GM18867 (cell line): ENCODE measurements at regions not wholly inside any gene's neighbourhood (a gene's known extent, or its start where the extent isn't known, plus 50 kb on each side); places are given as distances from the start of the nearest gene placed in this dataset.

ENCODE experiments used
- ATAC-seq: cut with Tn5 transposase; IDR thresholded peaks from one replicate; pipeline ENCODE4 v1.9.1; 2021; ENCODE audit warnings: mild to moderate bottlenecking, moderate library complexity; ENCODE audit not compliant: unreplicated experiment

DNA sequence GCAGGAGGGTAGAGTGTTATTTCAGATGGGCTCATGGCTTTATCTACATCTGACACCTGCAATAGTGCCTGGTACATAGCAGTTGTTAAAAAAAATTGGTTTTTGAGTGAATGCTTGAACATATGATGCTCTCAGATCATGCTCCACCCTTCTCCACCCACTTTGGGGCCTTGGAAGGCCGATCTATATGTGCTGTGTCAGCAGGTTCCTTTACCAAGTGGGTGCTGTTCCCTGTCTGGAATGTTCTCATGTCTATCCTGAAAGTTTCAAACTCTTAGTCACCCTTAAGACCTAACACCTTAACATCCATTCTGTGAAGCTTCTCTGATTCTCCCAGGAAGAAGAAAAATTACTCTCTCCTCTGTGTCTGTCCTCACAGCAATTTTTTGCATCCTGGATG lies 556.3 kb upstream of the TBX3 start:
- no peak for ATAC-seq

DNA sequence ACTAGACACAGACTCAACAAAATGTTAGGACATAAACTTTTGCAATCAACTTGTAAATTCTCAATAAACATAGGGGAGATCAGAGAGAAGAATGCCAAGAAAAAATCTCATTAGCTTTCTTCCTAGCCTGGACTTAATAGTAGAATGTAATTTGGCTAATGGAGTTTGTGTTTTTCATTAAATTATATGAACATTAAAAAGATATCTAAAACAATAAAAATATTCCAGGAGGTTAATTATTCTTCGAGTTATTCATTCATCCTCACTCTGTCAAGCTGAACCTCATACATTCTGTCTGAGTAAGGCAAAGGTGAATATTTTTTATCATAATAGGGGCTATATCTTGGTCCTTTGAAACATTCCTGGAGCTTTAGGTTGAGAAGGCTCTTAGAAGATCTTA lies 551.9 kb upstream of the TBX3 start:
- no peak for ATAC-seq

DNA sequence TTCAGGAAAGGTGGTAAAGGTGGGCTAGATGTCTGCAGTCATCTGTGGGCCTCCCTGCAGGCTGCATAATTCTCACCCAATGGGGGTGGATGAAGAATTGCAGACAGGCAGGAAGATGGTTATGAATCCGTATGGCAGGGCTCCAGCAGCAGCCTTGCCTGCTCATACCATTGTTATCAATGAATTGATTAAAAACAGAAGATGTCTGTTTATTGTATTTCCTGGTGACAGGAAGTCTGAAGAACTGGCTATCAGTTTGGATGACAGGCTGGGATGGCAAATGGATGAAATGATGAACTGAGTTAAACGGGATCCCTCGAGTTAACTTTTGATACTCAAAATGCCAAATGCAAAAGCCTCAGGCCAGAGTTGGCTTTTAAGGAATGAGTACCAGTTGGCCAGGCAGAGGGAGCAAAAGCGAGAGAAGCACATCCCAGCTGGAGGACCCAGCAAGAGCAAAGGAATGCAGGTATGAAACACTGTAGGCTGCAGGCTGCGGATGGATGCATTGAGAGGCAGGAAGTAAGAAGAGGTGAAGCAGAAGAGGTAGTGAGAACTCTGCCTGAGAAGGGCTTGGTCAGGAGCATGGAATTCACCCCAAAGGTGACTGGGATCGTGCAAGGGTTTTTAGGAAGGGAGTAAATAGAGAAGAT lies 550.0 kb upstream of the TBX3 start:
- ATAC-seq: no peak

DNA sequence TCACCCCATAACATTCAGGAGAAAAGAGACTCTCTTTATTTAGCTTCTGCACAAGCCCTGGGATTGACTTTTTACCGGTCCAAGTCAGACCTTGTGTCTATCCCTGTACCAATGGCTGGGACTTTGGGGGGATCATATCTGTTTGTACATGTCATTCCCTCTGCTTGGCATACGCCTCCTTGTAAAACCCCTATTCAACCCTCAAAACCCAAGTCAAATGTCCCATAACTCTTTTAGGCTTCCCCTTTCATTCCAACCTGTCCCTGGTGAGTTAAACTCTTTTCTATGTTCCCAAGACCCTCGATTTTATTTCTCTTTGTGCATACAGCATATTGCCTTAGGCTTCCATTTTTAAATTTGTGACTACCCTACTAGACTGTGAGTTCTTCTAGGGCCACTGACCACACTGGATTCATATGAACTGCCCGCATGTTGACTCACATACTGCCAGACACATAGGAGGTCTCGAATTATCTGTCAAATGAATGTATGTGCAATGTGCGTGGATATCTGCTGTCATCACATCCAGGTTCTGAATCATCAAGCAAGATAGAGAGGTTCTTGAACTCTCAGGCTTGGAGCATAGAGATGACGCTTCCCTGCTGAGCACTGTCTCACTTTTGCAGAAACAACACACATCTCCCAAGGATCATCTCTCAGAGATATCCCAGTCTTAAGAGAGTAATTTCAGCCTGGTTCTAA lies 548.6 kb upstream of the TBX3 start:
- ATAC-seq: no peak

DNA sequence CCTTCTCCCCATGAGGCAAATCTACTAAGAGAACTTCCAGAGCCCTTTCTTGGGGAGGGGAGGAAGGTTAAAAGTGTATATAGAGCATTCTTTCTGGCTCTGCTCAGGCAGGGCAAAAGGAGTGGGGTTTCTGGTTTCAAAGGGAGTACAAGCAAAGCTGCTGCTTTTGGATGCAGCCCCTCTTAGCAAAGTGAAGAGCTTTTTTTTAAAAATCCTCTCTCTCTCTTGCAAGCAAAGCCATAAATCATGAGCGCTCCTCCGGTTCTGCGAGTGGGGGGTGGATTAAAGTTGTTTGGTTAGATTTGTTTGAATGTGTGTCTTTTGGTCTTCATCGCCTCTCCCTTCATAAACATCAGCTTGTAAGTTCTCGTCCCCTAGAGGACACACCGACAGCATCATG lies 546.6 kb upstream of the TBX3 start:
- ATAC-seq: no peak

DNA sequence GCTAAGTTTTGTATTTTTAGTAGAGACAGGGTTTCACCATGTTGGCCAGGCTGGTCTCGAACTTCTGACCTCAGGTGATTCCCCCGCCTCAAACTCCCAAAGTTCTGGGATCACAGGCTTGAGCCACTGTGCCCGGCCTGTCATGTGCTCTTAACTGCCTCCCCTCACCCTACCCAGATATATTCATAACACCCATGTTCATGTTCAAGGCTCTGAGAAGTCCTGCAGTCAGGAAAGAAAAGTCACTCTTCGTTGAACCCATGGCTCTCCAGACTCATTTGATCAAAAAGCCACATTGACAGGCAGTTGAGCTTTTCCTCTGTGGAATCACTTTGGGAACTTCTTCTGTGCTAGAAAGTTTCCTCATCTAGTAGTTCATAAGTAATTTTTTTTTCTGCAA lies 545.5 kb upstream of the TBX3 start:
- no peak for ATAC-seq

DNA sequence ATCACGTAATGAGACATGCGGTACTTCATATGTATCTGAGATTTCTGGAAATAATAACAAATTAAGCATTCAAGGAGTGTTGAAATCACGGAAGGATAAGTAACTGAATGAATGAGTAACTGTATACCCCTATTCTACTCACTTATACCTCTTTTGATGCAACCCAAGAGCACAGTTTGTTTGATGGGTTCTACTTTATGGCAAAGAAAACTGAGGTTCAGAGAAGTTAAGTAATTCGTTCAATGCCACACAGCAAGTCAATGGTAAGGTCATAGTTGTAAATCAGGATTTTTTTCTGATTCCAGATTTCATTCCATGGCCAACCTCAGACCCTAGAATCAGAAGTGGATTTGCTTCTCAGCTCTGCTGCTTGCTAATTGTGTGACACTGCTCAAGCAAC lies 544.5 kb upstream of the TBX3 start:
- ATAC-seq: no peak

DNA sequence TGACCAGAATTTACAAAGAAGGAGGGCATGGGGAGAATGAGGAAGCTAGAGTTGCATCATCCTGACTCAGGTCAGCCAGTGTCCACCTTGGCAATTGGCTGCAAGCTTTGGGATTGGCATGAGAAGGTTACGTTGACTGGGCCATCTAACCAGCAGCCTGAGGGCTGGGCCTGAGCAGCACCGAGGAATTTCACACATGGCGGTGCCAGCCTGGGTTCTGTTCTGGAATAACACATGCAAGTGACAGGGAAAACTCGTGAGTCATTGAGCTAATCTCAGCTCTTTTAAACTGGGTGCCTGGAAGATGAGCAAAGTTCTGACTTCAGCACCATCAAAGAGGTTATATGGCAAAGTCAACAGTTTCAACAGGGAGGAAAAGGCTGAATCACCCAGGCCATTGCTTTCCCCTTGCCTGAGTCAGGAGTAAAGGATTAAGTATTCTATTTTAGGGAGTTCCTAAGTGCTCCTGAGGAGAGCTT lies 543.2 kb upstream of the TBX3 start:
- no peak for ATAC-seq

DNA sequence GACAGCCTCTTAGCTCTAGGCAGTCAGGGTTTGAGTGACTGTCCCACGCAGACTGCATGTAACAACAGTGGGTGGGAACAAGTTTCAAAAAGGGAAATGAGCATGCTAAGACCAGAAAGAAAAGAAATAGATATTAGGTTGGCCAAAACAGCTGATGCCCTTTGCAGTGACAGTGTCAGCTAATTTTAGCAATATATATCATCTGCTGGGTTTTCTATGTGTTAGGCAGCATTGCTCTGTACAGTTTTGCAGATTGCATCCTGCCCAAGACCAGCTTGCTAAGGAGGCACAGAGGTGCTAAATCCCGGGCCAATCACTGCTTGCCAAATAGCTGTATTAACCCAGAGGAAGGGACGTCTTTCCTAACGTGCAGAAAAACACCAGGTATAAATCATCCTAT lies 541.9 kb upstream of the TBX3 start:
- ATAC-seq: no peak

DNA sequence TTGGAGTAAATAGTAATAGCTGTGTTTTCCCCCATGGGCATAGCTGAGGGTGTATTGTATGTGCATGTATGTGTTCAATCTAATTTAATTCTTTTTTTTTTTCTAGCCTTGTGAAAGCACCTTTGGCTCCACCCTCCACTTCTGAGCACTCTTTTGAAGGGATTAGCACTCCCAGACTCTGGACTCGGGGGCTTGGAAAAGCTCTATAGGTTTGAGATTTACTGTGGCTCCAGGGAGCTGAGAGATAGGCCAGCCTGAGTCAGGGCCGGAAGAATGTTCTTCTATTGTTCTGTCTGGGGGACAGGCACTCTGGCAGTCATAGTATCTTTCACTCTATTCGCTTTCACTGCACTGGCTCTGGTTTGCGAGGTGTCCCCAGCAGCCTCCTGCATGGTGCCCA lies 540.0 kb upstream of the TBX3 start:
- ATAC-seq: no peak

DNA sequence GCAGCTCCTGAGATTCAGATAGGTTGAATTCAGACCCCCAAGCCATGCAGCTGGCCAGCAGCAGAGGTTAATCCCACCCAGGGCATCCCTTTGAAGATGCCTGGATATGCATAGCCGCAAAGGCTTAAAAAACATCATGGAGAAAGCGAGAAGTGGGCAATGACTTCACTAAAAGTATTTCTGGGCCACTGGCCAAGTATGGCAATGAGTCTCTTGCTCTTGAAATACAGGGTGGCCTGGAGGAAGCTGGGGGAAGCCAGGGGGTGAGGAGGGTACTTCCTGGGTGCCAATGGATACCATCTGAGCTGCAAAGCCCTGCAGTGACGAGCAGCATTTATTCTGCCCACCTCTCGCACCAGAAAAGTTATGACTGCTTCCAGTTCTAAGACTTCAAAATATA lies 539.3 kb upstream of the TBX3 start:
- no peak for ATAC-seq

DNA sequence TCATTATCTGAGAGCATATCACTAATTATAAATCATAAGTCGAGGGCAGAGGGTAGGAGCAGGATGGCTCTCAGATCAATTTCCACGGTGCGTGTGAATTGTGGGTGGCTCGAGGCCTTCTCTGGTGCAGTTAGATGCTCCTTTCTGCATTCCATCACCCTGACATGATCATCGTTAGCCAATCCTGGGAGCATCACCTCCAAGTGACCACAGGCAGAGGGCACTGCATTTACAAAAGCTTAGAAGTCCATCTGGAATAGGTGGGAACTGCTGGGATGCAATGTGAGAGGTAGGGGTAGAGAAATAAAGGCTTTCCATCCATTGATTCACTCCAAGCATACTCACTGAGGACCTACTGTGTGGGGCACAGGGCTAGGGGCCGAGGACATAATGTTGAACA lies 538.2 kb upstream of the TBX3 start:
- no peak for ATAC-seq

DNA sequence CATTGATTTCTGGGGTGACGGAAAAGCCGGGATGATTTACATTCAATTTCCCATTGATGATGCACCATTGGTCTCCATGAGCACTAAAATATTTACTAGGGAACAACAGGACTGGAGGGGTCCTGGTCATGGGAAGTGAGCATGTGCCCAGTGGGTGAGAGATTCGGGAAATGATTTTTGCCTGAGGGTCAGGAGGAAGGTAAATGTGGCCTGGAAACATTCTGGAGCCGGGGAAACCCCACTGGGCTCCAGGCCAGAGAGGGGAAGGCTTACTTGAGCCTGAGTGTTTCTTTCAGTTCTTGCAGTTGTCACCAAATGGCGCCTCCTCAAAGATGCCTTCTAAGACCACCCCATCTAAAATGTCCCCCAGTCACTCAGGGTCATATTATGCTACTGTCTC lies 532.3 kb upstream of the TBX3 start:
- ATAC-seq: no peak

DNA sequence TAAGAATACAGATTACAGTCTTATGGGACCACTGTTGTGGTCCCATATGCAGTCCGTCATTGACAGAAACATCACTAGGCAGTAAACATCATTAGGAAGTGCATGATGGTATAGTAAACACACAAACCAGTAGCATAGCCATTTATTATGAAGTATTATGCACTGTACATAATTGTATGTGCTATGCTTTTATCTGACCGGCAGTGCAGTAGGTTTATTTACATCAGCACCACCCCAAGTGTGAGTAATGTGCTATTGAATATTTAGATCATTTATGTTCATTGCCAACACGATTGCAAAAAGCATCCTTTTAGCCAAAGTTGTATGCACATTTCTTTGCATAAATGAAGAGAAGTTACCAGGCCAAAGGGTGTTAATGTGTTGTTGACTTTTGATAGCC lies 531.6 kb upstream of the TBX3 start:
- no peak for ATAC-seq

DNA sequence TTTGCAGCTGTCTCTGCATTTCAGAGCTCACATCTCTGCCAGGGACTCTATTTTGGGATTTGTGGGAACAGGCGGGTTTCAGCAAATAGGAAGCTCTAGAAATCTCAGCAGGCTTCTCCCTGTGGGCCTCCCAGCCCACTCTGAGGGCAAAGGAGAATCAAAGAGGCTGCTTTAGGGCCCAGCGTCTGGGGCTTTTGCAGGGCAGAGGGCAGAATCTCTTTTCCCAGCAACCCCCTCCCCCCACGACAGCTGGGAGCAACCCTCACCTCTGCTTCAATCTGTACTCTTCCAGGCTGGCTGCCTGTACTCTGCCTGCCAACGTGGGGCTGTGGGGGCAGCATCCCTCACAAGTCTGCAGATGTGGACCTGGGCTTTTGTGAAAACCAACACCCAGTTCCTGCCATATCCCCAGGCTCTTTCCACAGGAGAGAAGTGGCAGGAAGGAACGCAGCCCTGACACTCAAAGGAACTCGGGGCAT lies 529.6 kb upstream of the TBX3 start:
- ATAC-seq: no peak

DNA sequence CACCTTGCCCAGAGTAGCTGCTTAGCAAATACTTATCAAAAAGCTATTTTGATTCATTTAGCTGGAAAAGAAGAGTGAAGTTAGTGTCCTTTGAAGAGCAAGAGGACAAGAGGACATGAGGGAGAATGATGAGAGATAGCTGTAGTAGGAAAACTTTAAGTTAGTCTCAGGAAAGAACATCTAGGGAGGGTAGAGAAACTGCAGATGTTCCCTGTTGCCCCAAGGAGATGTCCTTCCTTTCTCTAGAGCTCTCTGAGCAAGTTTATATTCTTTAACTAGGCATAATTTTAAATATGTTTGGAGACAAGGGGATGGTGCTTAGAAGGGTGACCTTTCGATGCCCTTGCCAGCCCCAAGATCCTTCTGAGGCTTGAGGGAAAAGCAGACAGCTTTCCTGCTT lies 529.1 kb upstream of the TBX3 start:
- no peak for ATAC-seq

DNA sequence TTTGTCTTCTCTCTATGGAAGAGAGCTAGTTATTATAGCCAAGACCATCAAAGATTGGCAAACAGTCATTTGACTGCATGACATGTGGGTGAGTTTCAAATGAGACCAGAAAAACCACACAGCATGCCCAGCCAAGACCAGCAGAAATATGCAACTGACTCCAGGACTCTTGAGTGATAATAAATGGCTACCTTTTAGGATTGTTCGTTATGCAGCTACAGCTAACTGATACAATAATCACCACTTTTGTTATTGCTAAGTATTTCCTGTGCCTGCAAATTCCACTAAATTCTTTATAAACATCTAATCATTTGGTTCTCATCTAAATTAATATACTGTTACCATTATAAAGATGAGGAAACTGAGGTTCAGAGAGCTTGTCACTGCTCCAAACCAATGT lies 528.4 kb upstream of the TBX3 start:
- ATAC-seq: no peak

DNA sequence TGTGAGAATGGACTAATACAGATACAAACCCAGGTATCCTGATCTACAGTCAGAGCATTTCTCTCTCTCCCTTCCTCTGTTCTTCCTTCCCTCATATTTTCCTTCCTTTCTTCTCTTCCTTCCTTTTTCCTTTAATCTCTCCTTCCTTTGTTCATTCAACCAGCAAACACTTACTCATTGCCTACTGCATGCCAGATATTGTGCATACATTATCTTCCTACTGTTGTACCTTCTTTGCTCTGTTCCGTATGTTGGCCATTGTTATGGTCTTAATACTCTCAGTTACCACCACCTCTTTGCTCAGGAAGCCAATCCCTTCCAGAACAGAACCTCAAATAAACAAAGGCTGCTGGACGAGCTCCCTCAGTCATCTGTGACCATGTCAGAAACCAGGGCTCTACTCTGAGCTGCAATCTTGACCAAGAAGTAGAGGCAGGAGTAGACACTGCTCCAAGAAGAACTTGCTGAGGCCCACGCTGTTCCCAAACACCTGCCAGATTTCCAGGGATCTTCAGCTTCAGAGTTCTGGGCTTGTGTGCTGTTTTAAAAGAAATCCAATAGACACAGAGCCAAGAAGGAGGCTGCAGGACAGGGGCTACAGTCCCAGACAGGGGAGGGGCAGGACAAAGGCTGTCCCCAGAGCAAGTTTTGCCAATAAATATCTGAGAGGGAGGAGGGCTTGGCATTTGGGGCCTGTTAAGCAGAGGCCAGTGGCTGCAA lies 526.7 kb upstream of the TBX3 start:
- ATAC-seq: no peak

DNA sequence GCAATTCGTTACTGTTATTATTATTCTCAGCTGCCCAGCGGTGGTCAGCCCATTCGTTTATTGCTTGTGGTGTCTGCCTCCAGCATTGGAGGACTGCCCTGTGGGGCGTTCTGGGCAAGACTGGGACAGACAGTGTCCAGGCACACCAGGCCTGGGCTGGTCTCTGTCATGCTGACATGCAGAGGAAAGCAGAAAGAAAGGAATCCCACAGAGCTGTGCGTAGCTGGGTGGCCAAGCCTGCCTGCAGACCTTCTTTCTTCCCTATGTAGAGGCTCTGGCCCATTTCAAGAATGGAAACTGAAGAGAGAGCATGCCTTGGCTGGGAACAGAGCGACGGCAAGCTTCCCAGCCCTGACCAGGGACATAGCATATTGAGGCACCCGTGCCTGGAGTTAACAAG lies 525.3 kb upstream of the TBX3 start:
- ATAC-seq: no peak

DNA sequence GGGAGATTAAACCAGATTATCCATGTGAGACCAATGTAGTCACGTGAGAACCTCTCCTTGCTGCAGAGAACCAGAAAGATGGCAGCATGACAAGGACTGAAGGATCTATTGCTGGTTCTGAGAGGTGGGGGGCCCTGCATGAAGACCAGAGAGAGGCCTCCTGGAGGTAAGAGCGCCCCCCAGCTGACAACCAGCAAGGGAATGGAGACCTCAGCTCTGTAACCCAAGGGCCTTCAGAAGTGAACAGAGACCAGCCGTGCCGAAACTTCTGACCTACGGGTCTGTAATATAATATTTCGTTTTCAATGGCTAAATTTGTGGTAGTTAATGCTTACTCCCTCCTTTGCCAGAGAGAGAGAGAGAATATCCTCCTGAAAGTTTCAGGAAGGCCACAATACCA lies 524.1 kb upstream of the TBX3 start:
- no peak for ATAC-seq

DNA sequence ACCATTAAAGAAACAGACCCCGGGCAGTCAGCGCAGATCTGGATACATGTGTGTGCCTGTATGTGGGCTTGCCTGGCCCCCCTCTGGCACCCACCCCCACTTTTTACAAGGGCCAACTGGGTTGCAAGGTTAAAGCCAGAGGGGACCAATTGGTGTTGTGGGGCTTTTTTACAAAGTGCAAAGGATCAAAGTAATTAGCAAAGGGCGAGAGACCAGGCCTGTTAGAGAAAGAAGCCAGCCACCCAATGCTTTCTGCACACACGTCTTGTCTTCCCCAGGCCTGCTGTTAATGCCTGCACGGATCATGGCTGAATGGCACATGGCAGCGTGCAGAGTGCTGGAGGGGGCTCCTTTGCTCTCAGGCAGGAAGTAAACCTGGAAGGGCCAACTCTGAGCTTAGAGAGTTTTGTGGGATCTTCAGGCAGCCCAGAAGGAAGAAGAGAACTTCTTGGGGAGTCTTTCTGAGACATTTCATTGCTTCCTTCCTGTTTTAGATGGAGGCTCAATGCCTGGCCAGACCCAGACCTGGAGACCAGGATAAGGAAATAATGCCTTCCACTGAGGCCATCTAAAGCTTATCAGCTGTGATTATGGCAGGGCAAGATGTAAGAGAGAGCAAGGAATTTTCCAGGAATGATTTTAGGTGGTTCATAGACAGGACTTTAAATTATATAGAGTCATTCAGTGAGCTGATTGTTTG lies 523.4 kb upstream of the TBX3 start:
- ATAC-seq: no peak

DNA sequence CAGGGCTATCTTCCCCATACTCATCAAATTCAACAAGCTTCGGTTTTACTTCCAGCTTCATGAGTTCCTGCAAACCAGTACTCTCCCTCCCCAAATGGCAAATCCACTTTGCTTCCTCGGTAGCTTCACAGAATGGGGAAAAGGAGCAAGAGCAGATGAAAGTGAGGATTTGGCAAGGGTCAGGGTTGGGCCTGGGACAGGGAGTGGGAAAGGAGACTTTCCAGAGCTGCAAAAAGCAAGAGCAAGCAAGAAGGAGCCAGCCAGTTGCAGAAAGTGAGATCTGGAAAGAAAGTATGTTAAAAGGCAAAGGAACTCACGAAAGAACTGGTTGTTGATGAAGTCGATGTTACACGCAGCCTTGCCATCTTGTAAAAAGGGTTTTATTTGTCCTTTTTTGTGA lies 522.8 kb upstream of the TBX3 start:
- ATAC-seq: no peak
